H1 (cell line): ENCODE measurements at regions not wholly inside any gene's neighbourhood (a gene's known extent, or its start where the extent isn't known, plus 50 kb on each side); places are given as distances from the start of the nearest gene placed in this dataset.
"Not testable (repeated sequence)": the region's sequence is repeated elsewhere in the genome, so short reads cannot be mapped to it uniquely, and the experiment has no call there.

Source experiments
- CTCF ChIA-PET: fragments of 300-600 bp; sonication (Branson Sonifier 250); formaldehyde crosslinking; loops from one replicate; lab custom pipeline; 2021; ENCODE audit not compliant: partially characterized antibody; lab: Charles Lee
- POLR2A ChIA-PET: fragments of 300-600 bp; sonication (Branson Sonifier 250); formaldehyde crosslinking; loops from one replicate; lab custom pipeline; 2021; ENCODE audit warnings: inconsistent platforms; ENCODE audit not compliant: partially characterized antibody; lab: Charles Lee
- DNase-seq, 2 experiments: peaks; one replicate each; pipeline versions ENCODE4 v3.0.0 to v3.0.0-alpha.2; 2010 to 2022; ENCODE audit warnings: low spot score in 2 of 2, low read depth in 1 of 2, mixed read lengths in 1 of 2
- FAIRE-seq: peaks from 2 replicates; lab custom pipeline; 2011; peaks lifted over from hg19 to GRCh38; lab: Jason Lieb, UNC
- H2AFZ ChIP-seq: 2 replicates; pipeline ENCODE4 v1.8.1; 2012; ENCODE audit warnings: low read length, inconsistent platforms
- H2AK5ac ChIP-seq: 2 replicates; pipeline ENCODE4 v1.6.1; 2013; ENCODE audit warnings: low read depth, low read length
- H2BK120ac ChIP-seq: replicated peaks from 2 replicates; pipeline ENCODE3; 2013; ENCODE audit warnings: low read depth, low read length, inconsistent platforms
- H2BK12ac ChIP-seq: 2 replicates; pipeline ENCODE4 v1.6.1; 2013; ENCODE audit warnings: low read depth, low read length
- H2BK15ac ChIP-seq: 2 replicates; pipeline ENCODE4 v1.6.1; 2013; ENCODE audit warnings: low read length
- H2BK20ac ChIP-seq: 2 replicates; pipeline ENCODE4 v1.6.1; 2013; ENCODE audit warnings: low read length
- H2BK5ac ChIP-seq: 2 replicates; pipeline ENCODE4 v1.6.1; 2013; ENCODE audit warnings: low read depth, low read length
- H3K14ac ChIP-seq: 2 replicates; pipeline ENCODE4 v1.6.1; 2013; ENCODE audit warnings: inconsistent platforms; ENCODE audit not compliant: insufficient read length
- H3K18ac ChIP-seq: 2 replicates; pipeline ENCODE4 v1.6.1; 2013; ENCODE audit warnings: low read length; ENCODE audit errors: extremely low read depth
- H3K23ac ChIP-seq: 2 replicates; pipeline ENCODE4 v1.6.1; 2013; ENCODE audit warnings: inconsistent platforms; ENCODE audit not compliant: insufficient read length
- H3K23me2 ChIP-seq: 2 replicates; pipeline ENCODE4 v1.6.1; 2013; ENCODE audit warnings: low read depth, low read length
- H3K27ac ChIP-seq: 2 replicates; pipeline ENCODE4 v1.6.1; 2011; ENCODE audit warnings: low read depth, low read length, inconsistent platforms
- H3K27me3 ChIP-seq, 4 experiments: replicated peaks in 1 of 4; 1 replicate in 1 of 4; 2 replicates in 3 of 4; pipeline versions ENCODE4 v1.6.1 to v1.8.1; 2011 to 2013; ENCODE audit warnings: low read length in 3 of 4, mild to moderate bottlenecking in 3 of 4, inconsistent platforms in 2 of 4, mixed read lengths in 2 of 4, moderate library complexity in 1 of 4; ENCODE audit not compliant: control insufficient read depth in 3 of 4, insufficient read depth in 3 of 4; ENCODE audit errors: extremely low read depth in 1 of 4
- H3K36me3 ChIP-seq, 4 experiments: 2 replicates each; pipeline versions ENCODE4 v1.6.1 to v1.8.1; 2011 to 2013; ENCODE audit warnings: mild to moderate bottlenecking in 4 of 4, low read length in 3 of 4, moderate library complexity in 2 of 4, control low read depth in 1 of 4, inconsistent platforms in 1 of 4; ENCODE audit not compliant: insufficient read depth in 4 of 4, control insufficient read depth in 2 of 4
- H3K4ac ChIP-seq: replicated peaks from 2 replicates; pipeline ENCODE3; 2013; ENCODE audit warnings: low read length, low read depth, mixed read lengths, inconsistent platforms; ENCODE audit not compliant: insufficient read length
- H3K4me1 ChIP-seq, 4 experiments: replicated peaks in 1 of 4; 1 replicate in 1 of 4; 2 replicates in 3 of 4; pipeline versions ENCODE4 v1.6.1 to v1.8.1; 2011 to 2013; ENCODE audit warnings: low read length in 3 of 4, inconsistent platforms in 2 of 4, mixed read lengths in 1 of 4; ENCODE audit not compliant: insufficient read depth in 4 of 4, control insufficient read depth in 3 of 4
- H3K4me2 ChIP-seq, 2 experiments: 2 replicates each; pipeline versions ENCODE4 v1.6.1 to v1.8.1; 2011 to 2013; ENCODE audit warnings: low read depth in 2 of 2, low read length in 2 of 2, control low read depth in 1 of 2, inconsistent platforms in 1 of 2, mild to moderate bottlenecking in 1 of 2; ENCODE audit not compliant: insufficient read depth in 1 of 2
- H3K4me3 ChIP-seq, 4 experiments: fragments of 200-600, 300-600 bp in 1 of 4; sonication (generic), shearing (Covaris generic), sonication (Bioruptor Twin) in 1 of 4; 2 replicates each; pipeline versions ENCODE4 v1.5.1 to v1.8.1; 2011 to 2016; ENCODE audit warnings: low read length in 4 of 4, low read depth in 3 of 4, control low read depth in 2 of 4, inconsistent platforms in 2 of 4, mild to moderate bottlenecking in 2 of 4, mixed read lengths in 1 of 4, moderate library complexity in 1 of 4; ENCODE audit not compliant: insufficient read depth in 2 of 4; ENCODE audit errors: extremely low read depth in 1 of 4
- H3K56ac ChIP-seq: replicated peaks from 2 replicates; pipeline ENCODE3; 2013; ENCODE audit warnings: low read depth, mild to moderate bottlenecking, mixed read lengths, low read length, inconsistent platforms; ENCODE audit not compliant: insufficient read length
- H3K79me1 ChIP-seq: 2 replicates; pipeline ENCODE4 v1.6.1; 2013; ENCODE audit warnings: low read depth, low read length, control low read depth
- H3K79me2 ChIP-seq, 2 experiments: 2 replicates each; pipeline versions ENCODE4 v1.6.1 to v1.8.1; 2012 to 2013; ENCODE audit warnings: low read length in 2 of 2, mild to moderate bottlenecking in 2 of 2, inconsistent platforms in 1 of 2; ENCODE audit not compliant: insufficient read depth in 2 of 2, control insufficient read depth in 1 of 2
- H3K9ac ChIP-seq, 4 experiments: replicated peaks in 1 of 4; 1 replicate in 1 of 4; 2 replicates in 3 of 4; pipeline versions ENCODE4 v1.6.1 to v1.8.1; 2011 to 2013; ENCODE audit warnings: low read depth in 3 of 4, low read length in 3 of 4, control low read depth in 2 of 4, mild to moderate bottlenecking in 2 of 4, moderate library complexity in 2 of 4, inconsistent platforms in 1 of 4; ENCODE audit errors: extremely low read depth in 1 of 4
- H3K9me3 ChIP-seq, 2 experiments: 2 replicates each; pipeline versions ENCODE4 v1.6.1 to v1.8.1; 2012 to 2013; ENCODE audit warnings: mild to moderate bottlenecking in 2 of 2, moderate library complexity in 2 of 2, control low read depth in 1 of 2, inconsistent platforms in 1 of 2, low read depth in 1 of 2, low read length in 1 of 2, mixed read lengths in 1 of 2; ENCODE audit not compliant: insufficient read depth in 2 of 2
- H4K20me1 ChIP-seq, 2 experiments: replicated peaks in 1 of 2; 2 replicates each; pipeline versions ENCODE3 to v1.8.1; 2011 to 2013; ENCODE audit warnings: inconsistent platforms in 2 of 2, low read length in 2 of 2, mild to moderate bottlenecking in 1 of 2; ENCODE audit not compliant: insufficient read depth in 2 of 2, control insufficient read depth in 1 of 2
- H4K5ac ChIP-seq: 2 replicates; pipeline ENCODE4 v1.6.1; 2013; ENCODE audit warnings: low read length, low read depth, mixed read lengths, inconsistent platforms; ENCODE audit not compliant: insufficient read length
- H4K8ac ChIP-seq: 2 replicates; pipeline ENCODE4 v1.8.0; 2013; ENCODE audit warnings: mild to moderate bottlenecking, moderate library complexity, low read length, inconsistent platforms; ENCODE audit not compliant: insufficient read depth; ENCODE audit errors: extremely low read depth
- H4K91ac ChIP-seq: replicated peaks from 2 replicates; pipeline ENCODE3; 2013; ENCODE audit warnings: low read length, mixed read lengths, inconsistent platforms; ENCODE audit not compliant: insufficient read length
- RAD21 ChIP-seq, 2 experiments: IDR thresholded peaks in 1 of 2; conservative IDR thresholded peaks in 1 of 2; 2 replicates each; pipeline ENCODE4 v1.6.1; 2011; ENCODE audit warnings: low read depth in 2 of 2, low read length in 2 of 2, improper control_type of control experiment in 1 of 2, inconsistent platforms in 1 of 2, mild to moderate bottlenecking in 1 of 2, moderate library complexity in 1 of 2
- SP1 ChIP-seq: IDR thresholded peaks from 2 replicates; pipeline ENCODE4 v1.6.1; 2011; ENCODE audit warnings: low read depth, low read length
- YY1 ChIP-seq: IDR thresholded peaks from 2 replicates; pipeline ENCODE4 v1.6.1; 2011; ENCODE audit warnings: low read depth, mild to moderate bottlenecking, low read length
- WGBS, 2 experiments: shearing (Covaris generic) in 1 of 2; methylation state at CpG; one replicate each; pipeline versions ENCODE4 v1.1.6 to v1.1.7; 2013 to 2015; ENCODE audit warnings: low lambda C conversion rate in 2 of 2, mixed read lengths in 2 of 2, inconsistent platforms in 1 of 2, low coverage in 1 of 2, missing lambda C conversion rate in 1 of 2; ENCODE audit not compliant: insufficient replicate concordance in 2 of 2, insufficient coverage in 1 of 2, insufficient read length in 1 of 2; ENCODE audit errors: extremely low coverage in 1 of 2, missing lambda C conversion rate in 1 of 2; 5-methylcytosine and 5-hydroxymethylcytosine counted together

- DNase-seq: peak in 1 of 2 experiments; percentile 62
- FAIRE-seq: not testable (repeated sequence)
- POLR2A ChIA-PET: interaction anchor here (0.6 kb wide), 1 partner anchor 467 kb away, joined by 4 read pairs; no protein-coding TSS in a partner anchor
These were observed 316.7 kb downstream of the RPLP1 start for GRCh38 chr15:69769336-69769735.

GRCh38 chr15:69774258-69774657 lies 321.6 kb downstream of the RPLP1 start:
- not testable (repeated sequence) for H3K4me3 ChIP-seq

More at GRCh38 chr15:69769336-69769735, 316.7 kb downstream of the RPLP1 start:
- peak in 1 of 2 experiments; percentile 6; a peak in 1 of 4 replicates for TF ChIP-seq RAD21 (IDR thresholded peaks at IDR 0.05 in 1 of 2, conservative IDR thresholded peaks at IDR 0.05 in 1 of 2; ENCODE audit: low read depth in 2 of 2, low read length in 2 of 2)
- 0 out of 2 replicates have a peak, but pooled peaks have one; percentile 14 for TF ChIP-seq SP1
- TF ChIP-seq YY1: 0 out of 2 replicates have a peak, but pooled peaks have one; percentile 27
- TF ChIP-seq, all 59 proteins: peak for 3; not testable (repeated sequence) for 56
- H3K9me3 ChIP-seq, H4K91ac ChIP-seq, H2AK5ac ChIP-seq, H3K36me3 ChIP-seq, H4K8ac ChIP-seq, H2BK20ac ChIP-seq, H2BK5ac ChIP-seq, H3K79me1 ChIP-seq, H4K20me1 ChIP-seq, H3K23me2 ChIP-seq, H3K9ac ChIP-seq, H3K27me3 ChIP-seq, H3K27ac ChIP-seq, H3K23ac ChIP-seq, H2BK12ac ChIP-seq, H2BK15ac ChIP-seq, H4K5ac ChIP-seq, H2BK120ac ChIP-seq, H3K18ac ChIP-seq, H3K4me1 ChIP-seq, H3K4me3 ChIP-seq, H3K79me2 ChIP-seq, H3K56ac ChIP-seq, H2AFZ ChIP-seq, H3K4ac ChIP-seq, H3K14ac ChIP-seq: not testable (repeated sequence)
- peak overlapping the region in 1 of 2 experiments; percentile 13; a peak in 1 of 4 replicates for H3K4me2 ChIP-seq
- CTCF ChIA-PET: interaction anchor here (0.7 to 2.1 kb wide), 2 partner anchors 18 to 43 kb away, joined by 4 read pairs; no protein-coding TSS in a partner anchor
- 34% methylated on average over 6 of the region's 6 CpGs; no CpG with 5 or more reads in 1 of the 2 experiments for WGBS, 2 experiments

More at GRCh38 chr15:69774258-69774657, 321.6 kb downstream of the RPLP1 start:
- H2BK12ac ChIP-seq, H2BK5ac ChIP-seq, H3K27ac ChIP-seq, H3K79me1 ChIP-seq, H3K4me2 ChIP-seq, H3K4me1 ChIP-seq, H2BK20ac ChIP-seq, H3K23me2 ChIP-seq, H4K5ac ChIP-seq, DNase-seq, H3K56ac ChIP-seq, H3K36me3 ChIP-seq, H3K9me3 ChIP-seq, H3K18ac ChIP-seq, H2AK5ac ChIP-seq, H4K91ac ChIP-seq, H3K4ac ChIP-seq, H3K79me2 ChIP-seq, H3K27me3 ChIP-seq, H4K20me1 ChIP-seq, H4K8ac ChIP-seq, H3K9ac ChIP-seq, H2BK120ac ChIP-seq, POLR2A ChIA-PET, FAIRE-seq, H2AFZ ChIP-seq, CTCF ChIA-PET, H3K14ac ChIP-seq, H3K23ac ChIP-seq, H2BK15ac ChIP-seq: not testable (repeated sequence)
- WGBS, 2 experiments: 85% methylated on average over 3 of the region's 3 CpGs; no CpG with 5 or more reads in 1 of the 2 experiments
